Psoas muscle (tissue), 7 donors: ENCODE measurements at regions not wholly inside any gene's neighbourhood (a gene's known extent, or its start where the extent isn't known, plus 50 kb on each side); places are given as distances from the start of the nearest gene placed in this dataset.

Experiments
- ATAC-seq, 4 donors: fragments of 200-7000 bp; cut with Tn5 transposase; one replicate each; pipeline ENCODE4 v1.9.1; 2020; ENCODE audit warnings: moderate library complexity in 3 of 4, mild to moderate bottlenecking in 2 of 4
- DNase-seq, 2 donors: peaks; one replicate each; pipeline ENCODE4 v3.0.0-alpha.2; 2020
- H3K27ac ChIP-seq: fragments of 200-600 bp; one replicate; pipeline ENCODE4 v1.8.0; 2022
- H3K27me3 ChIP-seq, 3 donors: fragments of 200-600 bp in 1 of 3; one replicate each; pipeline versions ENCODE4 v1.6.1 to v1.8.0; 2013 to 2022; ENCODE audit warnings: low read length in 2 of 3, mild to moderate bottlenecking in 2 of 3, moderate library complexity in 1 of 3; ENCODE audit not compliant: insufficient read depth in 3 of 3
- H3K36me3 ChIP-seq, 2 donors: fragments of 200-600 bp in 1 of 2; one replicate each; pipeline versions ENCODE4 v1.6.1 to v1.8.0; 2013 to 2022; ENCODE audit warnings: low read depth in 1 of 2, mild to moderate bottlenecking in 1 of 2, moderate library complexity in 1 of 2; ENCODE audit not compliant: insufficient read depth in 1 of 2
- H3K4me1 ChIP-seq: fragments of 200-600 bp; one replicate; pipeline ENCODE4 v1.8.0; 2022
- H3K4me3 ChIP-seq: fragments of 200-600 bp; one replicate; pipeline ENCODE4 v1.8.0; 2022; ENCODE audit warnings: mild to moderate bottlenecking
- H3K9me3 ChIP-seq: fragments of 200-600 bp; one replicate; pipeline ENCODE4 v1.8.0; 2022
- CTCF ChIP-seq: fragments of 200-600 bp; IDR thresholded peaks from one replicate; pipeline ENCODE4 v1.8.0; 2022; ENCODE audit warnings: antibody characterized with exemption
- WGBS, 3 donors: extraction: QIAGEN DNeasy Blood & Tissue Kit; methylation state at CpG; one replicate each; pipeline versions ENCODE4 v1.1.6 to v1.1.7; 2013; 5-methylcytosine and 5-hydroxymethylcytosine counted together
- intact Hi-C, 2 donors: fragments of 100-400 bp; cut with DNase I; formaldehyde crosslinking; loops; one replicate each; pipeline versions ENCODE4 v1.11.0 to v1.14.2; 2022
- donor health status: healthy with polysubstance abuse.
- donor health status: DM: no; HTN: no; CAD: no; lungs with moderate emphysema.
- donor health status: Bipolar disorder and iron deficiency.
- donor health status: healthy.
- donor health status: DM: yes; HTN: yes; CAD: no.
- donor health status: DM: no; HTN: no; CAD: no.
- donor health status: DM: yes; HTN: yes; CAD: no.

- ATAC-seq (no peak), DNase-seq (no peak)
- no peaks in the 10 kb centered on the region for H3K9me3 ChIP-seq
- no peaks in the 10 kb centered on the region for H3K36me3 ChIP-seq
- WGBS, 3 donors = 67 to 72% (median 68%) methylated on average over 2 of the region's 2 CpGs
- TF ChIP-seq CTCF = no peak
- intact Hi-C loops = no loop called here
- H3K4me1 ChIP-seq = no peaks in the 10 kb centered on the region
- H3K27me3 ChIP-seq = no peaks in the 10 kb centered on the region
- H3K27ac ChIP-seq = no peak overlapping the region
- H3K4me3 ChIP-seq = no peak overlapping the region
Observed at GRCh38 chr5:26143259-26143658, 895.1 kb downstream of the CDH9 start.

GRCh38 chr5:26121338-26121737, 917.0 kb downstream of the CDH9 start:
- TF ChIP-seq CTCF = no peak
- WGBS, 3 donors = 43 to 51% (median 49%) methylated on average over 6 of the region's 6 CpGs
- Histone ChIP-seq H3K27me3 (no peaks in the 10 kb centered on the region), H3K4me3 (no peak overlapping the region), H3K4me1 (no peaks in the 10 kb centered on the region), H3K36me3 (no peaks in the 10 kb centered on the region), H3K27ac (no peak overlapping the region), H3K9me3 (no peaks in the 10 kb centered on the region)
- intact Hi-C loops = no loop called here
- DNase-seq (no peak), ATAC-seq (no peak)

GRCh38 chr5:26104175-26104574, 934.2 kb downstream of the CDH9 start:
- Histone ChIP-seq H3K27ac (no peak overlapping the region), H3K4me1 (no peaks in the 10 kb centered on the region), H3K36me3 (no peaks in the 10 kb centered on the region), H3K27me3 (no peaks in the 10 kb centered on the region), H3K9me3 (no peaks in the 10 kb centered on the region), H3K4me3 (no peak overlapping the region)
- no peak for TF ChIP-seq CTCF
- DNase-seq (no peak), ATAC-seq (no peak)
- intact Hi-C loops = no loop called here
- WGBS, 3 donors = 70 to 77% (median 75%) methylated on average over 2 of the region's 2 CpGs

- no peaks in the 10 kb centered on the region for H3K27me3 ChIP-seq
- ATAC-seq (no peak), DNase-seq (no peak)
- no peaks in the 10 kb centered on the region for H3K4me1 ChIP-seq
- no peak for TF ChIP-seq CTCF
- 81 to 86% (median 83%) methylated on average over 1 of the region's 1 CpG for WGBS, 3 donors
- H3K9me3 ChIP-seq = no peaks in the 10 kb centered on the region
- H3K27ac ChIP-seq = no peak overlapping the region
- intact Hi-C loops = no loop called here
- no peaks in the 10 kb centered on the region for H3K36me3 ChIP-seq
- no peak overlapping the region for H3K4me3 ChIP-seq
Observed at GRCh38 chr5:26060212-26060611, 978.2 kb downstream of the CDH9 start.

GRCh38 chr5:26054594-26054993, 983.8 kb downstream of the CDH9 start:
- H3K36me3 ChIP-seq = no peaks in the 10 kb centered on the region
- H3K27me3 ChIP-seq = no peaks in the 10 kb centered on the region
- H3K4me1 ChIP-seq = no peaks in the 10 kb centered on the region
- no peak for TF ChIP-seq CTCF
- no peak for ATAC-seq
- no peak for DNase-seq
- H3K27ac ChIP-seq = no peak overlapping the region
- intact Hi-C loops = no loop called here
- H3K4me3 ChIP-seq = no peak overlapping the region
- WGBS, 3 donors = 56 to 88% (median 74%) methylated on average over 1 of the region's 1 CpG
- H3K9me3 ChIP-seq = no peaks in the 10 kb centered on the region
